ENCODE measurements at regions not wholly inside any gene's neighbourhood (a gene's known extent, or its start where the extent isn't known, plus 50 kb on each side); places are given as distances from the start of the nearest gene placed in this dataset.

- TF ChIP-seq POLR2A (IDR thresholded peaks at IDR 0.05) (no peak), CTCF (IDR thresholded peaks at IDR 0.05) (no peak)
These were observed 367.2 kb upstream of the AGTR1 start for GRCh38 chr3:148330542-148330941.
